Gastroesophageal sphincter (tissue), 3 donors: ENCODE measurements at regions not wholly inside any gene's neighbourhood (a gene's known extent, or its start where the extent isn't known, plus 50 kb on each side); places are given as distances from the start of the nearest gene placed in this dataset.

Experiments used
- POLR2A ChIP-seq, 2 donors: fragments of 450-650 bp; IDR thresholded peaks; one replicate each; pipeline ENCODE4 v1.6.1; 2017; ENCODE audit warnings: antibody characterized with exemption in 2 of 2, mild to moderate bottlenecking in 2 of 2, moderate library complexity in 1 of 2
- TF ChIP-seq, protein P1 (sequence below), 4 experiments: fragments of 200-600 bp in 2 of 4; fragments of 450-650 bp in 2 of 4; sonication (generic) in 1 of 4; IDR thresholded peaks; one replicate each; pipeline ENCODE4 v1.5.1; 2017 to 2019; ENCODE audit warnings: antibody characterized with exemption in 4 of 4, mild to moderate bottlenecking in 2 of 4, moderate library complexity in 2 of 4

DNA sequence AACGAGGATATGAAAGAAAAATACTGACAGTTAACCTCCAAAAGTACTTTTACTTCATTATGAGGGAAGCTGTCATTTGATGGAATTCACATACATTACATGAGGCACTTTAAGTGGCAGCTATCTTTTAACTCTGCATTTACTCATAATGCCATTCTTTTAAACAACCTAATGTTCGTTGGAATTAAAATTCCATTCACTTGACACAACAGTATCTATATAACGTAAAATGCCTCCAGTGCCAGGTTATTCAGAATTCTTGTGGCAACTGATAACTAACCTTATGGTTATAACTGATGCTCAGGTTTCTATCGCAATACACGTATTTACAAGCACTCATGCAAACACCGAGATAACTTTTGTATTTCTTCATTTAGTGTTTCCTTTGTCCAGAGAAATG lies 376.9 kb upstream of the GRAMD2B start:
- TF ChIP-seq, protein P1, sequence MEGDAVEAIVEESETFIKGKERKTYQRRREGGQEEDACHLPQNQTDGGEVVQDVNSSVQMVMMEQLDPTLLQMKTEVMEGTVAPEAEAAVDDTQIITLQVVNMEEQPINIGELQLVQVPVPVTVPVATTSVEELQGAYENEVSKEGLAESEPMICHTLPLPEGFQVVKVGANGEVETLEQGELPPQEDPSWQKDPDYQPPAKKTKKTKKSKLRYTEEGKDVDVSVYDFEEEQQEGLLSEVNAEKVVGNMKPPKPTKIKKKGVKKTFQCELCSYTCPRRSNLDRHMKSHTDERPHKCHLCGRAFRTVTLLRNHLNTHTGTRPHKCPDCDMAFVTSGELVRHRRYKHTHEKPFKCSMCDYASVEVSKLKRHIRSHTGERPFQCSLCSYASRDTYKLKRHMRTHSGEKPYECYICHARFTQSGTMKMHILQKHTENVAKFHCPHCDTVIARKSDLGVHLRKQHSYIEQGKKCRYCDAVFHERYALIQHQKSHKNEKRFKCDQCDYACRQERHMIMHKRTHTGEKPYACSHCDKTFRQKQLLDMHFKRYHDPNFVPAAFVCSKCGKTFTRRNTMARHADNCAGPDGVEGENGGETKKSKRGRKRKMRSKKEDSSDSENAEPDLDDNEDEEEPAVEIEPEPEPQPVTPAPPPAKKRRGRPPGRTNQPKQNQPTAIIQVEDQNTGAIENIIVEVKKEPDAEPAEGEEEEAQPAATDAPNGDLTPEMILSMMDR (IDR thresholded peaks at IDR 0.05): no peak
- no peak for TF ChIP-seq POLR2A (IDR thresholded peaks at IDR 0.05)
